ENCODE measurements at regions not wholly inside any gene's neighbourhood (a gene's known extent, or its start where the extent isn't known, plus 50 kb on each side); places are given as distances from the start of the nearest gene placed in this dataset.
"Not testable (repeated sequence)": the region's sequence is repeated elsewhere in the genome, so short reads cannot be mapped to it uniquely, and the experiment has no call there.

GRCh38 chr4:3628868-3629175 lies 96.6 kb upstream of the LRPAP1 start:
- ChIA-PET CTCF (no interaction called here), POLR2A (no interaction called here)
- TF ChIP-seq, protein P1, sequence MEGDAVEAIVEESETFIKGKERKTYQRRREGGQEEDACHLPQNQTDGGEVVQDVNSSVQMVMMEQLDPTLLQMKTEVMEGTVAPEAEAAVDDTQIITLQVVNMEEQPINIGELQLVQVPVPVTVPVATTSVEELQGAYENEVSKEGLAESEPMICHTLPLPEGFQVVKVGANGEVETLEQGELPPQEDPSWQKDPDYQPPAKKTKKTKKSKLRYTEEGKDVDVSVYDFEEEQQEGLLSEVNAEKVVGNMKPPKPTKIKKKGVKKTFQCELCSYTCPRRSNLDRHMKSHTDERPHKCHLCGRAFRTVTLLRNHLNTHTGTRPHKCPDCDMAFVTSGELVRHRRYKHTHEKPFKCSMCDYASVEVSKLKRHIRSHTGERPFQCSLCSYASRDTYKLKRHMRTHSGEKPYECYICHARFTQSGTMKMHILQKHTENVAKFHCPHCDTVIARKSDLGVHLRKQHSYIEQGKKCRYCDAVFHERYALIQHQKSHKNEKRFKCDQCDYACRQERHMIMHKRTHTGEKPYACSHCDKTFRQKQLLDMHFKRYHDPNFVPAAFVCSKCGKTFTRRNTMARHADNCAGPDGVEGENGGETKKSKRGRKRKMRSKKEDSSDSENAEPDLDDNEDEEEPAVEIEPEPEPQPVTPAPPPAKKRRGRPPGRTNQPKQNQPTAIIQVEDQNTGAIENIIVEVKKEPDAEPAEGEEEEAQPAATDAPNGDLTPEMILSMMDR (IDR thresholded peaks at IDR 0.05; ENCODE audit: control extremely low read depth, extremely low read depth, low read depth, missing control alignments) = no peak
- DNase-seq (ENCODE audit: extremely low spot score) = no peak

GRCh38 chr4:3627967-3628867 lies 96.0 kb upstream of the LRPAP1 start:
- DNase-seq (ENCODE audit: extremely low spot score); CTCF ChIA-PET; POLR2A ChIA-PET: not testable (repeated sequence)

DNA sequence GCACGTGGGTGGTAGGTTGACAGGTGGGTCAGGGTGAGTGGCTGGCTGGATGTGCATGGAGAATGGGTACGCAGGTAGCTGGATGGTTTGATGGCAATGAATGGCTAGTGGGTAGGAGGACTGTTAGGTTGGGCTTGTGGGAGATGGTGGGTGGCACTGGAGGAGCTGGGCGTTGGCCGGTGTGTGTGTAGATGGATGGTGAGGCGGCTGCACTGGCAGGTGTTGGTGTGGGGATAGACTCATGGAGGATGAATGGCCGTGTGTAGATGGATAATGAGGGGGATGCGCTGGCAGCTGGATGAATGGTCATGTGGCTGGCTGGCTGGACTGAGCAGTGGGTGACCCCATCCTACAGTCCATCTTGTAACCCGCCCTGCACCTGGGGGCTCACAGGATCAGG lies 95.2 kb upstream of the LRPAP1 start:
- CTCF ChIA-PET; POLR2A ChIA-PET; DNase-seq (ENCODE audit: extremely low spot score): not testable (repeated sequence)

DNA sequence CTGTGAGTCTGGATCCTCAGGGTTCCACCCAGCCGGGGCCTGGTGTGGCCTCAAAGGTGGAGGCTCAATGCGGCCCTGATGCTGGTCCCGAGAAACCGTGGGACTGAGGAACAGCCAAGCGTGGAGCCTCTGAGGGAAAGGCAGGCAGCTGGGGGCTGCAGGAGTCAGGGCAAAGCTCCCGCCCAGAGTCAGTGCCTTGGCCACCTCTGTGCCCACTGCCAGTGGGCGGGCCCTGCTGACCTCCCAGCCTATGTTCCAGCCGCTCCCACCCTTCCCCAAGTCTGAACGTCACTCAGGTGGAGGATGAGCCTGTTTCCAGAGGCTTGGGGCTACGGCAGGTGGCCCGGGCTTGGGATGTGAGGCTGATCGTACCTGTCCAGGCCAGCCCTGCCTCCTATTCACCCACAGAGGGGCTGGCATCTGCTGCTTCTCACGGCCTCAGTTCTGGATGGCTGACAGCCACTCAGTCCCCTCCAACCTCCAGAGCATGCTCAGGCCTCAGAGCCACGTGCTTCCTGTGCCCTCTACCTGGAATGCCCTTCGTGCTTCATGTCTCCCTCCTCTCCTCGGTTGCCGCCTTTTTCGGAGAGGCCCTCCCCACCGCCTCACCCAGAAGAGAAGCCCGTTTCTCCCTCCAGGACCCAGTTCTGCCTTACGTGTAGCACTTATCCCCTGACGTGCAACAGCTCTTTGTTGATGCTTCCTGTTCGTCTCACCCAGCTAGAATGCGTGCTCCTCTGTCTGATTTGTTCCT lies 94.1 kb upstream of the LRPAP1 start:
- CTCF ChIA-PET; POLR2A ChIA-PET; DNase-seq (ENCODE audit: extremely low spot score): not testable (repeated sequence)

GRCh38 chr4:3625286-3625875 lies 93.2 kb upstream of the LRPAP1 start:
- DNase-seq (ENCODE audit: extremely low spot score); POLR2A ChIA-PET; CTCF ChIA-PET: not testable (repeated sequence)

DNA sequence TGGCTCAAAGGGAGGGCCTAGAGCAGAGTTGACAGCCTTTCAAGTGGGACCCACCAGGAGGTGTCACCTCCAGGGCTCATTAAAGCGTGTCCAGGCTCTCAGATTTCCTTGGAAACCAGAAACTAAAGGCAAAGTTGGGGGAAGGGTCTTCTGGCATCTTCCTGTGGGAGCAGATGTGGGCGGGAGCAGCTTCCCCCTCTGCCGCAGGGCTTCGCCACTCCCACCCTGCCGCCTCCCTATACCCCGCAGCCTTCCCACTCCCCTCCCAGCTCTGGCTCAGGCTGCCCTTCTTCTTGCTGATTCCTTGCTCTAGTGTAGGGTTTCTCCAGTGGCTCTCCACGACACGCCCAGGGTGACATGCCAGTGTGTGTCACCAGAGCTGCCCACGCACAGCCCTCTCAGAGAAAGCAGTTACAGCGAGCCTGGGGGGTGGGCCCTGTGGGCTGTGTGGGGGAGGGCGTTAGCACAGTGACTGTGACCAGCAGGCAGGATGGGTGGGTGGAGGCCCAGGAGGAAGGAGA lies 91.6 kb upstream of the LRPAP1 start:
- CTCF ChIA-PET; DNase-seq (ENCODE audit: extremely low spot score); POLR2A ChIA-PET: not testable (repeated sequence)

GRCh38 chr4:3623106-3623505 lies 90.9 kb upstream of the LRPAP1 start:
- ChIA-PET CTCF (no interaction called here), POLR2A (no interaction called here)
- DNase-seq (ENCODE audit: extremely low spot score) = no peak
- TF ChIP-seq, protein P1 (IDR thresholded peaks at IDR 0.05; ENCODE audit: control extremely low read depth, extremely low read depth, low read depth, missing control alignments) = no peak

DNA sequence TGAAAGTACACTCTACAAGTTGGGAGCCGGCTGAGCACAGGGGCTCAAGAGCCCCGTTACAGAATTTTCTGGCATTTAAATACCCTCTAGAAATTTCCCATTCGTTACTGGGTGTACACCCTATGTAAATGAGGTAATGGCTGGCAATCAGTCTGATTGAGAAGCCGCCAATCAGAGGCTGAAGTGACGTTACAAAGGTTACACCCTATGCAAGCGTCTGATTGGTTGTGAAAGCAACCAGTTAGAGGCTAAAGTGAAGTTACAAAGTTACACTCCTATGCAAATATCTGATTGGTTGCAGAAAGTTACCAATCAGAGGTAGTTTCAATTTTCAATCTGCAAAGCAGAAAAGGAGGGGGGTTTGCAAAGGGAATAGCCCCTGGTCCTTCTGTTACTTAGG lies 88.1 kb upstream of the LRPAP1 start:
- DNase-seq (ENCODE audit: extremely low spot score); POLR2A ChIA-PET; CTCF ChIA-PET: not testable (repeated sequence)

DNA sequence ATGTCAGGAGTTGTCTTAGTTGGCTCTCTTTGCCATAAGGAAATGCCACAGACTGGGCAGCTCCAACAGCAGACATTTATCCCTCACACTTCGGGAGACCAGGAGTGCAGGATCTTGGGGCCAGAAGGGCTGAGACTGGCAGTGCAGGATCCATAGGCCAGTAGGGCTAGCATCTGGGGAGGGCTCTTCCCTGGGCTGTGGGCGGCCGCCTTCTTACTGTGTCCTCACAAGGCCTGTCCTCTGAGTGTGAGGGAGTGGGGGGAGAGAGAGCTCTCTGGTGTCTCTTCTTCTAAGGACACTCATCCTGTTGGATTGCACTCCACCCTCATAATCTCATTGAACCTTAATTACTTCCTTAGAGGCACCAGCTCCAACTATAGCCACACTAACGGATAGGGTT lies 87.5 kb upstream of the LRPAP1 start:
- POLR2A ChIA-PET; DNase-seq (ENCODE audit: extremely low spot score); CTCF ChIA-PET: not testable (repeated sequence)

DNA sequence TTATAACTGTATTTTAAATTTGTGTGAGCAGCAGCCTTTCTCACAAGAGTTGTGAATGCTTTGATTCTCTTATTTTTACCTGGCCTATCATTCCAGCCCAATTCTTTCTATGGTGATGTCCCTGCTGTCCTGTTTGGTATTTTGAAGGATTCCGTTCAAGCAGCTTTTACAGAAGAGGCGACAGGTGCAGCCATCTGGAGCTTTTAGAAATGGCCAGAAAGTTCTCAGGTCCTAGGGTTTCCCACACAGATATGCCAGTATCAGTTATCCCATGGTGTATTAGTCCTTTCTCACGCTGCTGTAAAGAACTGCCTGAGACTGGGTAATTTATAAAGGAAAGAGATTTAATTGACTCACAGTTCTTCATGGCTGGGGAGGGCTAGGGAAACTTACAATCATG lies 86.1 kb upstream of the LRPAP1 start:
- POLR2A ChIA-PET; DNase-seq (ENCODE audit: extremely low spot score); CTCF ChIA-PET: not testable (repeated sequence)
